ENCODE measurements at regions not wholly inside any gene's neighbourhood (a gene's known extent, or its start where the extent isn't known, plus 50 kb on each side); places are given as distances from the start of the nearest gene placed in this dataset.

- TF ChIP-seq POLR2A (IDR thresholded peaks at IDR 0.05): no peak
- TF ChIP-seq EP300 (IDR thresholded peaks at IDR 0.05): no peak
These were observed 101.3 kb upstream of the HMCN1 start for GRCh38 chr1:185632659-185633423.
